Neuronal stem cell (in vitro differentiated cells): ENCODE measurements at regions not wholly inside any gene's neighbourhood (a gene's known extent, or its start where the extent isn't known, plus 50 kb on each side); places are given as distances from the start of the nearest gene placed in this dataset.

Experiments used
- DNase-seq: peaks from one replicate; pipeline ENCODE4 v3.0.0-alpha.2; 2013; ENCODE audit warnings: low spot score
- H2AFZ ChIP-seq: one replicate; pipeline ENCODE4 v1.6.1; 2013; ENCODE audit warnings: mild to moderate bottlenecking, low read length, inconsistent platforms
- H2AK5ac ChIP-seq: 2 replicates; pipeline ENCODE4 v1.6.1; 2013; ENCODE audit warnings: low read depth, mild to moderate bottlenecking, inconsistent platforms, low read length, moderate library complexity, mixed read lengths
- H2BK120ac ChIP-seq: 2 replicates; pipeline ENCODE4 v1.6.1; 2013; ENCODE audit warnings: low read depth, mild to moderate bottlenecking, inconsistent platforms, low read length, moderate library complexity, mixed read lengths
- H2BK12ac ChIP-seq: one replicate; pipeline ENCODE4 v1.6.1; 2013; ENCODE audit warnings: low read length, inconsistent platforms
- H2BK15ac ChIP-seq: 2 replicates; pipeline ENCODE4 v1.6.1; 2013; ENCODE audit warnings: mild to moderate bottlenecking, low read length, inconsistent platforms, mixed read lengths
- H2BK5ac ChIP-seq: one replicate; pipeline ENCODE4 v1.6.1; 2013; ENCODE audit warnings: inconsistent platforms, mild to moderate bottlenecking, low read length, moderate library complexity
- H3K14ac ChIP-seq: one replicate; pipeline ENCODE4 v1.6.1; 2013; ENCODE audit warnings: low read length, inconsistent platforms
- H3K18ac ChIP-seq: 2 replicates; pipeline ENCODE4 v1.6.1; 2013; ENCODE audit warnings: low read length, inconsistent platforms
- H3K23ac ChIP-seq: 2 replicates; pipeline ENCODE4 v1.6.1; 2013; ENCODE audit warnings: low read depth, mild to moderate bottlenecking, mixed read lengths, low read length, inconsistent platforms; ENCODE audit not compliant: poor library complexity
- H3K27ac ChIP-seq: replicated peaks from 3 replicates; pipeline ENCODE4 v1.5.1; 2013; ENCODE audit warnings: low read length, inconsistent platforms
- H3K27me3 ChIP-seq, 3 experiments: 2 replicates each; pipeline ENCODE4 v1.6.1; 2013; ENCODE audit warnings: low read length in 3 of 3, mild to moderate bottlenecking in 2 of 3, inconsistent platforms in 1 of 3, low read depth in 1 of 3, mixed read lengths in 1 of 3, moderate library complexity in 1 of 3; ENCODE audit not compliant: control insufficient read depth in 3 of 3, insufficient read depth in 3 of 3
- H3K36me3 ChIP-seq, 2 donors: replicated peaks in 1 of 2; 2 replicates each; pipeline ENCODE4 v1.6.1; 2013; ENCODE audit warnings: low read length in 2 of 2; ENCODE audit not compliant: control insufficient read depth in 2 of 2, insufficient read depth in 2 of 2
- H3K4ac ChIP-seq: 2 replicates; pipeline ENCODE4 v1.6.1; 2013; ENCODE audit warnings: inconsistent platforms, mild to moderate bottlenecking, low read length, moderate library complexity
- H3K4me1 ChIP-seq, 2 donors: 1 replicate in 1 of 2; 2 replicates in 1 of 2; pipeline ENCODE4 v1.6.1; 2013; ENCODE audit warnings: low read length in 2 of 2, low read depth in 1 of 2; ENCODE audit not compliant: control insufficient read depth in 2 of 2, insufficient read depth in 1 of 2
- H3K4me2 ChIP-seq: one replicate; pipeline ENCODE4 v1.6.1; 2013; ENCODE audit warnings: mild to moderate bottlenecking, low read length, inconsistent platforms; ENCODE audit not compliant: insufficient read depth, poor library complexity, severe bottlenecking
- H3K4me3 ChIP-seq, 2 donors: 2 replicates each; pipeline ENCODE4 v1.5.1; 2013; ENCODE audit warnings: low read length in 2 of 2, mild to moderate bottlenecking in 2 of 2, inconsistent platforms in 1 of 2, moderate library complexity in 1 of 2
- H3K79me1 ChIP-seq: one replicate; pipeline ENCODE4 v1.6.1; 2013; ENCODE audit warnings: low read depth, mild to moderate bottlenecking, inconsistent platforms, low read length, moderate library complexity
- H3K9ac ChIP-seq: one replicate; pipeline ENCODE4 v1.6.1; 2013; ENCODE audit warnings: mild to moderate bottlenecking, low read depth, low read length, inconsistent platforms; ENCODE audit not compliant: poor library complexity
- H3K9me3 ChIP-seq, 2 donors: replicated peaks in 1 of 2; 2 replicates each; pipeline versions ENCODE3 to v1.6.1; 2013; ENCODE audit warnings: low read length in 2 of 2, mild to moderate bottlenecking in 2 of 2, inconsistent platforms in 1 of 2, low read depth in 1 of 2, mixed read lengths in 1 of 2, moderate library complexity in 1 of 2; ENCODE audit not compliant: control insufficient read depth in 2 of 2, insufficient read depth in 1 of 2
- H4K8ac ChIP-seq: one replicate; pipeline ENCODE4 v1.6.1; 2013; ENCODE audit warnings: low read depth, mild to moderate bottlenecking, inconsistent platforms, low read length, moderate library complexity
- H4K91ac ChIP-seq: one replicate; pipeline ENCODE4 v1.6.1; 2013; ENCODE audit warnings: low read length, low read depth, mild to moderate bottlenecking, inconsistent platforms; ENCODE audit not compliant: poor library complexity
- WGBS, 2 donors: extraction: QIAGEN DNeasy Blood & Tissue Kit; methylation state at CpG; one replicate each; pipeline ENCODE4 v1.1.7; 2013; ENCODE audit warnings: missing lambda C conversion rate in 2 of 2, mixed read lengths in 1 of 2; ENCODE audit not compliant: insufficient read length in 2 of 2, insufficient replicate concordance in 1 of 2; ENCODE audit errors: extremely low coverage in 2 of 2; 5-methylcytosine and 5-hydroxymethylcytosine counted together

GRCh38 chr18:55713707-55714106 lies 125.7 kb upstream of the TCF4 start:
- Histone ChIP-seq H3K9ac (no peak overlapping the region), H2BK5ac (no peak overlapping the region), H2BK15ac (no peak overlapping the region), H2AK5ac (no peak overlapping the region), H4K91ac (no peak overlapping the region), H3K4me2 (no peak overlapping the region), H3K23ac (no peak overlapping the region), H3K4me1 (no peaks in the 10 kb centered on the region), H3K27ac (no peak overlapping the region), H3K27me3 (no peaks in the 10 kb centered on the region), H3K36me3 (no peaks in the 10 kb centered on the region), H3K18ac (no peak overlapping the region), H3K4ac (no peak overlapping the region), H2BK120ac (no peak overlapping the region), H2AFZ (no peak overlapping the region), H3K14ac (no peak overlapping the region), H3K9me3 (peaks cover 0 to 5% of the 10 kb centered on the region in 2 donors), H4K8ac (no peak overlapping the region), H3K79me1 (no peaks in the 10 kb centered on the region), H3K4me3 (no peak overlapping the region), H2BK12ac (no peak overlapping the region)
- DNase-seq: no peak

- Histone ChIP-seq H3K27ac (no peak overlapping the region), H3K36me3 (no peaks in the 10 kb centered on the region), H3K18ac (no peak overlapping the region), H2BK120ac (no peak overlapping the region), H2BK5ac (no peak overlapping the region), H3K9me3 (peaks cover 0 to 3% of the 10 kb centered on the region in 2 donors), H3K23ac (no peak overlapping the region), H4K91ac (no peak overlapping the region), H3K27me3 (no peaks in the 10 kb centered on the region), H2BK12ac (no peak overlapping the region), H3K9ac (no peak overlapping the region), H3K79me1 (no peaks in the 10 kb centered on the region), H2AFZ (no peak overlapping the region), H3K4me3 (no peak overlapping the region), H3K4me2 (no peak overlapping the region), H3K14ac (no peak overlapping the region), H2BK15ac (no peak overlapping the region), H3K4me1 (no peaks in the 10 kb centered on the region), H3K4ac (no peak overlapping the region), H4K8ac (no peak overlapping the region), H2AK5ac (no peak overlapping the region)
- DNase-seq: no peak
- no CpG with 5 or more reads among the region's 3 CpGs for WGBS, 2 donors
Observed at GRCh38 chr18:55706898-55707297, 118.9 kb upstream of the TCF4 start.

- no peak overlapping the region for H3K23ac ChIP-seq
- no peaks in the 10 kb centered on the region for H3K79me1 ChIP-seq
- no peaks in the 10 kb centered on the region for H3K9me3 ChIP-seq
- H3K9ac ChIP-seq: no peak overlapping the region
- H3K4ac ChIP-seq: no peak overlapping the region
- no peaks in the 10 kb centered on the region for H3K36me3 ChIP-seq
- no peaks in the 10 kb centered on the region for H3K4me1 ChIP-seq
- H3K27me3 ChIP-seq: no peaks in the 10 kb centered on the region
- H3K27ac ChIP-seq: no peak overlapping the region
- H2AK5ac ChIP-seq: no peak overlapping the region
- H4K8ac ChIP-seq: no peak overlapping the region
- H3K18ac ChIP-seq: no peak overlapping the region
- no peak overlapping the region for H3K4me3 ChIP-seq
- no peak overlapping the region for H2AFZ ChIP-seq
- DNase-seq: no peak
- no peak overlapping the region for H2BK15ac ChIP-seq
- no peak overlapping the region for H3K4me2 ChIP-seq
- H2BK5ac ChIP-seq: no peak overlapping the region
- no CpG with 5 or more reads among the region's 5 CpGs for WGBS, 2 donors
- no peak overlapping the region for H2BK12ac ChIP-seq
- H4K91ac ChIP-seq: no peak overlapping the region
- no peak overlapping the region for H2BK120ac ChIP-seq
- H3K14ac ChIP-seq: no peak overlapping the region
Observed at GRCh38 chr18:55699233-55699765, 111.3 kb upstream of the TCF4 start.

- no peaks in the 10 kb centered on the region for H3K79me1 ChIP-seq
- H2BK120ac ChIP-seq: no peak overlapping the region
- H3K23ac ChIP-seq: no peak overlapping the region
- no peak for DNase-seq
- no peak overlapping the region for H3K4me2 ChIP-seq
- H3K27ac ChIP-seq: no peak overlapping the region
- H3K4me3 ChIP-seq: no peak overlapping the region
- H2BK5ac ChIP-seq: no peak overlapping the region
- no peak overlapping the region for H3K9ac ChIP-seq
- H3K27me3 ChIP-seq: no peaks in the 10 kb centered on the region
- no peak overlapping the region for H2BK15ac ChIP-seq
- H2AK5ac ChIP-seq: no peak overlapping the region
- H3K4ac ChIP-seq: no peak overlapping the region
- H2BK12ac ChIP-seq: no peak overlapping the region
- no peak overlapping the region for H3K18ac ChIP-seq
- no peak overlapping the region for H3K14ac ChIP-seq
- no peak overlapping the region for H2AFZ ChIP-seq
- no peak overlapping the region for H4K91ac ChIP-seq
- H3K9me3 ChIP-seq: no peaks in the 10 kb centered on the region
- no peak overlapping the region for H4K8ac ChIP-seq
- no peaks in the 10 kb centered on the region for H3K4me1 ChIP-seq
- no CpG with 5 or more reads among the region's 3 CpGs for WGBS, 2 donors
- no peaks in the 10 kb centered on the region for H3K36me3 ChIP-seq
Observed at GRCh38 chr18:55696811-55697210, 108.8 kb upstream of the TCF4 start.
